ENCODE measurements at regions not wholly inside any gene's neighbourhood (a gene's known extent, or its start where the extent isn't known, plus 50 kb on each side); places are given as distances from the start of the nearest gene placed in this dataset.

GRCh38 chr3:41001556-41001955, 197.7 kb upstream of the CTNNB1 start:
- TF ChIP-seq CTCF (IDR thresholded peaks at IDR 0.05): no peak
- TF ChIP-seq POLR2AphosphoS5 (IDR thresholded peaks at IDR 0.05): no peak

All from breast epithelium (tissue), 3 donors.